K562 (cell line): ENCODE measurements at regions not wholly inside any gene's neighbourhood (a gene's known extent, or its start where the extent isn't known, plus 50 kb on each side); places are given as distances from the start of the nearest gene placed in this dataset.

Source experiments
- ATAC-seq: fragments of 200-7000 bp; cut with Tn5 transposase; 3 replicates; pipeline ENCODE4 v1.9.1; 2020; ENCODE audit warnings: moderate library complexity
- BruUV-seq: library from RNA; stranded (reverse); fragments of 400-500 nt; replicated peaks from 2 replicates; lab custom pipeline; 2021; lab: Mats Ljungman, UMichigan
- CTCF ChIA-PET: fragments of 300-600 bp; formaldehyde crosslinking; extraction: SDS; loops from one replicate; lab custom pipeline; 2021; ENCODE audit warnings: low intra/inter-chr PET ratio; lab: Yijun Ruan, JAX
- POLR2A ChIA-PET: fragments of 300-600, 350-650 bp; sonication (Branson Sonifier 250); formaldehyde crosslinking; extraction: SDS; loops from one replicate; lab custom pipeline; 2021; ENCODE audit warnings: antibody characterized with exemption, inconsistent platforms; lab: Yijun Ruan, JAX
- DNase-seq, 4 experiments: peaks; one replicate each; pipeline versions ENCODE4 v3.0.0 to v3.0.0-alpha.2; 2011 to 2018; ENCODE audit warnings: low spot score in 3 of 4, mixed read lengths in 3 of 4; ENCODE audit errors: extremely low read depth in 1 of 4
- FAIRE-seq: peaks from 2 replicates; lab custom pipeline; 2011; peaks lifted over from hg19 to GRCh38; lab: Jason Lieb, UNC
- H2AFZ ChIP-seq: 2 replicates; pipeline ENCODE4 v1.6.0; 2011; ENCODE audit warnings: low read depth, low read length, control low read depth, inconsistent platforms
- H3K27ac ChIP-seq: fragments of 200-600 bp; 3 replicates; pipeline ENCODE4 v1.8.0; 2011; ENCODE audit warnings: low read depth, mild to moderate bottlenecking, control low read depth, inconsistent platforms, low read length, moderate library complexity, mixed read lengths; ENCODE audit errors: extremely low read depth
- H3K27me3 ChIP-seq, 2 experiments: fragments of 300-600 bp in 1 of 2; 2 replicates in 1 of 2; 3 replicates in 1 of 2; pipeline versions ENCODE4 v1.6.0 to v1.8.0; 2011; ENCODE audit warnings: inconsistent platforms in 2 of 2, low read length in 2 of 2, mild to moderate bottlenecking in 1 of 2, mixed read lengths in 1 of 2, moderate library complexity in 1 of 2; ENCODE audit not compliant: control insufficient read depth in 2 of 2, insufficient read depth in 2 of 2
- H3K36me3 ChIP-seq: fragments of 300-600 bp; 3 replicates; pipeline ENCODE4 v1.8.0; 2011; ENCODE audit warnings: mild to moderate bottlenecking, low read length, inconsistent platforms; ENCODE audit not compliant: control insufficient read depth, insufficient read depth
- H3K4me1 ChIP-seq, 2 experiments: fragments of 200-600 bp in 1 of 2; replicated peaks in 1 of 2; 2 replicates in 1 of 2; 3 replicates in 1 of 2; pipeline versions ENCODE4 v1.5.1 to v1.8.0; 2011; ENCODE audit warnings: inconsistent platforms in 2 of 2, low read length in 2 of 2, mild to moderate bottlenecking in 1 of 2, mixed read lengths in 1 of 2, moderate library complexity in 1 of 2; ENCODE audit not compliant: control insufficient read depth in 2 of 2, insufficient read depth in 2 of 2
- H3K4me2 ChIP-seq: 2 replicates; pipeline ENCODE4 v1.6.1; 2011; ENCODE audit warnings: low read length, control low read depth, inconsistent platforms, mixed read lengths; ENCODE audit not compliant: insufficient read depth
- H3K4me3 ChIP-seq: fragments of 200-600 bp; sonication (generic), shearing (Covaris generic); 2 replicates; pipeline ENCODE4 v1.5.1; 2016; ENCODE audit warnings: control low read depth, inconsistent platforms
- H3K79me2 ChIP-seq: fragments of 200-600 bp; 3 replicates; pipeline ENCODE4 v1.8.0; 2011; ENCODE audit warnings: low read length, inconsistent platforms; ENCODE audit not compliant: control insufficient read depth, insufficient read depth
- H3K9ac ChIP-seq, 2 experiments: 2 replicates each; pipeline versions ENCODE4 v1.6.0 to v1.6.1; 2011; ENCODE audit warnings: low read depth in 2 of 2, low read length in 2 of 2, control low read depth in 1 of 2, inconsistent platforms in 1 of 2, mild to moderate bottlenecking in 1 of 2, mixed read lengths in 1 of 2; ENCODE audit not compliant: insufficient read depth in 1 of 2
- H3K9me1 ChIP-seq: one replicate; pipeline ENCODE4 v1.6.0; 2011; ENCODE audit warnings: inconsistent platforms, mild to moderate bottlenecking, low read length, moderate library complexity; ENCODE audit not compliant: control insufficient read depth, insufficient read depth
- H3K9me3 ChIP-seq: replicated peaks from 2 replicates; pipeline ENCODE4 v1.5.1; 2011; ENCODE audit warnings: low read depth, low read length, inconsistent platforms; ENCODE audit not compliant: control insufficient read depth, insufficient read depth
- H4K20me1 ChIP-seq: replicated peaks from 2 replicates; pipeline ENCODE4 v1.6.1; 2011; ENCODE audit warnings: low read length, inconsistent platforms, mixed read lengths; ENCODE audit not compliant: control insufficient read depth, insufficient read depth
- CHD2 ChIP-seq: IDR thresholded peaks from 2 replicates; pipeline ENCODE4 v1.6.1; 2011; ENCODE audit warnings: low read depth, low read length
- HOXB6 ChIP-seq: fragments of 250-450 bp; sonication (Bioruptor Pico); IDR thresholded peaks from 2 replicates; pipeline ENCODE4 v1.5.1; 2022; ENCODE audit warnings: mild to moderate bottlenecking, borderline replicate concordance
- MEF2A ChIP-seq: IDR thresholded peaks from 2 replicates; pipeline ENCODE4 v1.6.1; 2011; ENCODE audit warnings: low read depth, mild to moderate bottlenecking, low read length, moderate library complexity; ENCODE audit not compliant: control insufficient read depth
- RREB1 ChIP-seq: fragments of 250-450 bp; sonication (Bioruptor Pico); IDR thresholded peaks from 2 replicates; pipeline ENCODE4 v1.4.0; 2020
- ZNF232 ChIP-seq: sonication (generic); formaldehyde crosslinking; IDR thresholded peaks from 2 replicates; pipeline ENCODE4 v1.8.0; 2022; ENCODE audit warnings: mild to moderate bottlenecking, missing genetic modification reagents
- ZNF277 ChIP-seq: fragments of 250-450 bp; sonication (Bioruptor Pico); IDR thresholded peaks from 2 replicates; pipeline ENCODE4 v1.8.0; 2022; ENCODE audit warnings: inconsistent platforms, mild to moderate bottlenecking, moderate library complexity, borderline replicate concordance
- WGBS: fragments of 100-300 bp; shearing (Covaris generic); methylation state at CpG from one replicate; pipeline ENCODE4 v1.1.6; 2016; ENCODE audit warnings: low coverage, mixed read lengths; ENCODE audit not compliant: insufficient coverage; ENCODE audit errors: missing lambda C conversion rate; 5-methylcytosine and 5-hydroxymethylcytosine counted together
- in situ Hi-C: fragments of 300-500 bp; cut with MboI; formaldehyde crosslinking; loops from 4 replicates; pipeline ENCODE4 v1.15.0; 2018; ENCODE audit warnings: inconsistent platforms, mixed read lengths
- intact Hi-C: fragments of 100-400 bp; cut with micrococcal nuclease; formaldehyde crosslinking; loops from 2 replicates; pipeline ENCODE4 v1.14.2; 2022

- TF ChIP-seq RREB1 (CRISPR knock-in tag) (no peak), HOXB6 (CRISPR knock-in tag) (no peak)
Observed at GRCh38 chr7:69205581-69205980, 392.7 kb upstream of the AUTS2 start (continued).

- ATAC-seq = no peak
- Histone ChIP-seq H3K9me1 (no peaks in the 10 kb centered on the region), H3K4me3 (no peak overlapping the region), H4K20me1 (no peaks in the 10 kb centered on the region), H3K36me3 (no peaks in the 10 kb centered on the region), H3K79me2 (no peaks in the 10 kb centered on the region), H3K27ac (no peak overlapping the region), H3K9me3 (no peaks in the 10 kb centered on the region), H3K4me2 (no peak overlapping the region), H3K27me3 (peaks cover 0 to 8% of the 10 kb centered on the region in 2 experiments; a peak in 1 of 5 replicates), H3K4me1 (no peaks in the 10 kb centered on the region), H3K9ac (no peak overlapping the region), H2AFZ (no peak overlapping the region)
- CTCF ChIA-PET = no interaction called here
- DNase-seq = no peak
- BruUV-seq = no TSS peak
- FAIRE-seq = no peak
- WGBS = 3% methylated on average over 6 of the region's 6 CpGs
- in situ Hi-C loops = no loop called here
- POLR2A ChIA-PET = no interaction called here
- intact Hi-C loops = no loop called here
- TF ChIP-seq ZNF277 (CRISPR knock-in tag) (no peak), MEF2A (no peak), ZNF232 (CRISPR knock-in tag) (no peak), CHD2 (no peak)
Observed at GRCh38 chr7:69208276-69208675, 390.0 kb upstream of the AUTS2 start.
